ENCODE measurements at regions not wholly inside any gene's neighbourhood (a gene's known extent, or its start where the extent isn't known, plus 50 kb on each side); places are given as distances from the start of the nearest gene placed in this dataset.
A peak's percentile ranks its signal among the peaks of the same experiment; 100 is the strongest.

DNA sequence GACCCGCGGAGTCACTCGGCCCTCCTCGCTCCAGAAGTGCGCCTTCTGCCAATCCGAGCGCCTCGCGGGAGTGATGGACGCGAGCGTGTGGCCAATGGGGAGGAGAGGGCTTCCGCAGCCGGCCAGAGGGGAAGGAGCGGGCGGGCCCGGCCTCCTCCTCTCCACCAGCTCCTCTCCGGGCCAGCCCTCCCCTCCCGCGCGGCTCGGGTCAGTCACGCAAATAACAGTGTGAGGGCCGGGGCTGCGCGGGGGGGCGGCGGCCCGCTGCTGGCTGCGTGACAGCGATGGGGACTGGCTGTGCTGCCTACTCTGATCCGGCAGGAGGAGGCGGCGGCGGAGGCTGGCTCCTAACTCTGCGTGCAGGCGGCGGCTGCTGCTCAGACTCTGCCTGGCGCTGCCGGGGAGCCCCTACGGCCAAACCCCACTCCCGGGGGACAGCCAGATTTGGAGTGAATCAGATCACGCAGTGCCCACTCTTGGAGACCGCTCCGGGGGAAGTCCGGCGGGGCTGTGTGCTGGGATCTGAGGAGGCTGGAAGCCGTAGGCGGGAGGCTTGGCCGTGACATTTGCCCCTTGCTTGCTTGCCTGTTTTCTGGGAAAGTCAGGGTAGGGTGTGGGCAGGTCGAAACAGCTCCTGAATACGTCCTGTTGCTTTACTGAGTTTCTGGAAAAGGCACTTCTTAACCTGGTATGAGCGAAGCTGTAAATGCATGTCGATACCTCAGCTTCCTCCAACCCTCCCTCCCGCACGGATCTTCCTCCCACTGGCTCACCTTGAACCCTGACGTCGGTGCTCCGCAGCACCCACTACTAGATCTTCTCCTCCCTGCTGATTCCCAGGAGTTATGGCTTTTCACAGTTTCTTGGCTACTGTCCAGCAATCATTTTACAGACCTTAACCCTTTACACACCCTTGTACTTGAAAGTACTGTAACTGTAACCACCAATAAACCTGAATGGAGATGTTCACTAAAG lies 97.9 kb upstream of the SERTAD2 start:
- no peaks in the 10 kb centered on the region for H3K9me3 Mint-ChIP-seq (ENCODE audit: low read depth)
- H3K4me1 Mint-ChIP-seq (ENCODE audit: low read depth) = peaks cover 29% of the 10 kb centered on the region
- no peaks in the 10 kb centered on the region for H3K27me3 Mint-ChIP-seq
- H3K4me3 Mint-ChIP-seq = peak overlapping the region; percentile 93
- H3K27ac Mint-ChIP-seq = peak overlapping the region; percentile 95
- no peaks in the 10 kb centered on the region for H3K36me3 Mint-ChIP-seq

DNA sequence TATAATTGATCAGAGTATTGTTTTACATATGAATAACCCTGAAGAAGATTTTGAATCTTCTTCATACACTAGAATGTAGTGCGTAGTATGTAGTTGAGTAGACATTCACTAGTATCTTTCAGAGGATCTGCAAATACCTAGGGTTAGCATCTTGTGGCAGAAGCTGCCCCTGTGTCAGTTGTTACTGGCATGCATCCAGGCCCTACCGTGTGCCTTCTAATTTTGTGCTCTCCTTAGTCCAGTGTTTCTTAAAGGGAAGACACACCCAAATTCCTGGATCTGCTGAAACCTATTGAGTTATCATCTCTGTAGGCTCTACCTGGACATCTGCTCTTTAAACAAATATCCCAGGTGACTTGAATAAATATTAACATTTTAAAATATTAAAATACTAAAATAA lies 99.7 kb upstream of the SERTAD2 start:
- Mint-ChIP-seq H3K36me3 (no peaks in the 10 kb centered on the region), H3K27ac (no peak overlapping the region), H3K4me3 (no peak overlapping the region), H3K4me1 (ENCODE audit: low read depth) (peaks cover 26% of the 10 kb centered on the region), H3K9me3 (ENCODE audit: low read depth) (no peaks in the 10 kb centered on the region), H3K27me3 (no peaks in the 10 kb centered on the region)

DNA sequence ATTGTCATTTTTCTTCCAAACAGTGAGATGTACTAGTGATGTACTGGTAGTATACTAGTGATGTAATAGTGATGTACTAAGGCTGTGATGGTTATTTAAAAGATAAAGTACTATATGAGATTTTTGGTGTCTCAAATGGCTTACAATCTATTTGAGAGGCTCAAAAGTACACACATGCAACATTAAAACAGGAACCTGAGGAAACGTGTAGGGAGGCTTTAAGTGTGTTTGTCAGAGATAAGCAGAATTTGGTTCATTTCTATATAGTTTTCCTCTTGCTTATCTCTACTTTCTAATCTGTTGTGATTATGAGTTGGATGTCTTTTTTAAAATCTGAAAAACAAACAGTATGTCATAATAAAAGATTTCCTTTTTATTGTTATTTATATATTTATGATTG lies 100.9 kb upstream of the SERTAD2 start:
- Mint-ChIP-seq H3K9me3 (ENCODE audit: low read depth) (no peaks in the 10 kb centered on the region), H3K27me3 (no peaks in the 10 kb centered on the region), H3K4me3 (no peak overlapping the region), H3K4me1 (ENCODE audit: low read depth) (peaks cover 14% of the 10 kb centered on the region), H3K27ac (no peak overlapping the region), H3K36me3 (no peaks in the 10 kb centered on the region)

DNA sequence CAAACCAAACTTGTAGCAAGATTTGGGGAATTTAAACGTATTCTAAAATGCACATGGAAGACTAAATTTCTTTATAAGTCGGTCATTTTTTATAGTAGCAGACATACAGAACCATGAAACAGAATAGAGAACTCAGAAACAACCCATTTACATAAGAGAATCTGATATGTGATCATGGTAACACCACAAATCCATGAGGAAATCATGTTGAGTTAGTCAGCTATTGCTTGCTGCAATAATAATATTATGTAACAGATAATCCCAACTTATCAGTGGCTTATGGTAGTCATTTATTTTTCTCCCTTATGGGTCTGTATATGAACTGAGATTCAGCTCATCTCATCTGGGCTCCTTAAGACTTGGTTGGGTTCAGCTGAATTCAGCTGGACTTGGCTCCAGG lies 103.4 kb upstream of the SERTAD2 start:
- H3K4me3 Mint-ChIP-seq = no peak overlapping the region
- H3K9me3 Mint-ChIP-seq (ENCODE audit: low read depth) = no peaks in the 10 kb centered on the region
- no peaks in the 10 kb centered on the region for H3K36me3 Mint-ChIP-seq
- no peak overlapping the region for H3K27ac Mint-ChIP-seq
- peaks cover 7% of the 10 kb centered on the region for H3K4me1 Mint-ChIP-seq (ENCODE audit: low read depth)
- no peaks in the 10 kb centered on the region for H3K27me3 Mint-ChIP-seq

DNA sequence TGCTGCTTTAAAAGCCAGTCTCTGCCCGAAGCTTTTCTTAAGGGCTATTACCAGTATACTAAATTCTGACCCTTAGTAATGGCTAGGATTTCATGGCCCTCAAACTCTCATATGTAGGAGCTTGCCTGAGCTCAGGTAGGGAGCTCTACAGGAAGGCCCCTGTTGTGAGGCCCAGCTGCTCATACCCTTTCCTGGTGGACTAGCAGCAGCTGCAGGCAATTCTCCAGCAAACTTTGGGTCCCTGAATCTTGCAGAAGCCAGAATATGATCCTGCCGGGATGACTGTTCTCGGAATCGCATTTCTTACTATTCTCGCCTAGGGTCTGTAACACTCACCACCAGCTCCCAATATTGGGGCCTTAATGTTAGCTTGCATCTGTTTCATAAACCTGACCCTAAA lies 106.4 kb upstream of the SERTAD2 start:
- Mint-ChIP-seq H3K36me3 (no peaks in the 10 kb centered on the region), H3K9me3 (ENCODE audit: low read depth) (no peaks in the 10 kb centered on the region), H3K4me1 (ENCODE audit: low read depth) (peaks cover 11% of the 10 kb centered on the region), H3K4me3 (no peak overlapping the region), H3K27ac (no peak overlapping the region), H3K27me3 (no peaks in the 10 kb centered on the region)

DNA sequence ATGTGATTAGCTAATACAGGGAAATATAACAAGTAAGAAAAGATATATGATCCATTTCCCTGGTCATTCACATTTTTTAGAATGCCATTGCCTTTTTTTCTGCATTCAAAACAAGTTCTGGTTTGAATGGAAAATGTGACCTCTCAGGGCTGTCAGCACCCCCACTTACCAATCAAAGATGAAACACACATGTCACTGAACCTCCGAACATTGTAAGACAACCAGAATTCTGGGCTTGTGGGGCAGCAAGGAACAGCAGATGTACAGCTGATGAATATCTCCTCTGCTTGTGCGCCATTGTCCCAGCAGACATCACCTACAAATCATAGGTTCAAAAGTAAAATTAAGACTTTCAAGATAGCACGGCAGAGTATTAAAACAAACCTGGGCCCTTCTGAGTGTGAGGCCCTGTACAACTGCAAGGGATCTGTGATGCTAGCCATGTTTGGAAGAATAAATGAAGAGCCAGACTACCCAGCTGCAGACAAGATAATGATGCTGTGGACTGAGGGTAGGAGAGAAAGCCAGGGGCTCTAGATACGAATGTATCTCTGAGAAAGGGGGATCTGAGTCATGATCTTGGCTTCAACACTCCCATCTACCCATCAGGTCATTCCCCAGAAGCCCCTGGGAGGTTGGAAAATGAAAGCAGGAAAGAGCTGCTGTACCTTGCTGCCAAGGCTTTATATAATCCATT lies 108.7 kb upstream of the SERTAD2 start:
- Mint-ChIP-seq H3K27ac (peak overlapping the region; percentile 22), H3K4me1 (ENCODE audit: low read depth) (peaks cover 25% of the 10 kb centered on the region), H3K4me3 (no peak overlapping the region), H3K27me3 (no peaks in the 10 kb centered on the region), H3K36me3 (no peaks in the 10 kb centered on the region), H3K9me3 (ENCODE audit: low read depth) (no peaks in the 10 kb centered on the region)

DNA sequence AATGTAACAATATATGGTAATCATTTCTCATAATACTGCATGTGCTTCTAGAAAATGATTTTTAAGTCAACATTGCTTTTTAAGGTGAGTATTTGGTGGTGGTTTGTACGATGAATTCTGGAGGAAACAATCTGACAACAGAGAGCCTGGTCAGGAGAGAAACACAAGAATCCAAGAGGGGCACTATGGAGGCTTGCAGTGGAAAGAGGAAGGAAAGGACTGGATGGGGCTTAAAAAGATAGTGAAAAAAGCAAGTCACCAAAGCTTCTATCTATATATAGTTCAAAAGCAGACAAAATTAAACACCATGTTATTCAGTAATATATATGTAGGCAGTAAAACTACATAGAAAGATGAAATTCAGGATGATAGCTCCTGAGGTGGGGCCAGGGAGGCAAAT lies 109.4 kb upstream of the SERTAD2 start:
- Mint-ChIP-seq H3K27ac (peak overlapping the region; percentile 70), H3K36me3 (no peaks in the 10 kb centered on the region), H3K4me1 (ENCODE audit: low read depth) (peaks cover 27% of the 10 kb centered on the region), H3K27me3 (no peaks in the 10 kb centered on the region), H3K4me3 (no peak overlapping the region), H3K9me3 (ENCODE audit: low read depth) (no peaks in the 10 kb centered on the region)

DNA sequence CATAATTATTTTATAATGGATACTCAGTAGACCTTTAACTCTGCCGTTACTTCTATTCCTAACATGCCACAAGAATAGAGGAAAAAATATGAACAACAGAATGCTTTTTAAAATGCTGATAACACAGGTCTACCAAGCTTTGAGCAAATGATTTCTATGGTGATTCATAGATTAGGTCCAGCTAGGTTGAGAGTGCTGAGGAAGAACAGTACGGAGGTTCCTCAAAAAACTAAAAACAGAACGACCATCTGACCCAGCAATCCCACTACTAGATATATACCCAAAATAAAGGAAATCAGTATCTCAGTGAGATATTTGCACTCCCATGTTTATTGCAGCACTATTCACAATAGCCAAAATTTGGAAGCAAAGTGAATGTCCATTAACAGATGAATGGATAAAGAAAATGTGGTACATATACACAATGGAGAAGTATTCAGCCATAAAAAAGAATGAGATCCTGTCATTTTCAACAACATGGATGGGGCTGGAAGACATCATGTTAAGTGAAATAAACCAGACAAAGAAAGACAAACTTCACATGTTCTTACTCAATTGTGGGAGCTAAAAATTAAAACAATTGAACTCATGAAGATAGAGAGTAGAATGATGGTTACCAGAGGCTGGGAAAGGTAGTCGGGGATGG lies 111.6 kb upstream of the SERTAD2 start:
- Mint-ChIP-seq H3K9me3 (ENCODE audit: low read depth) (no peaks in the 10 kb centered on the region), H3K27me3 (no peaks in the 10 kb centered on the region), H3K4me1 (ENCODE audit: low read depth) (peaks cover 34% of the 10 kb centered on the region), H3K36me3 (no peaks in the 10 kb centered on the region), H3K4me3 (no peak overlapping the region), H3K27ac (peak overlapping the region; percentile 30)

DNA sequence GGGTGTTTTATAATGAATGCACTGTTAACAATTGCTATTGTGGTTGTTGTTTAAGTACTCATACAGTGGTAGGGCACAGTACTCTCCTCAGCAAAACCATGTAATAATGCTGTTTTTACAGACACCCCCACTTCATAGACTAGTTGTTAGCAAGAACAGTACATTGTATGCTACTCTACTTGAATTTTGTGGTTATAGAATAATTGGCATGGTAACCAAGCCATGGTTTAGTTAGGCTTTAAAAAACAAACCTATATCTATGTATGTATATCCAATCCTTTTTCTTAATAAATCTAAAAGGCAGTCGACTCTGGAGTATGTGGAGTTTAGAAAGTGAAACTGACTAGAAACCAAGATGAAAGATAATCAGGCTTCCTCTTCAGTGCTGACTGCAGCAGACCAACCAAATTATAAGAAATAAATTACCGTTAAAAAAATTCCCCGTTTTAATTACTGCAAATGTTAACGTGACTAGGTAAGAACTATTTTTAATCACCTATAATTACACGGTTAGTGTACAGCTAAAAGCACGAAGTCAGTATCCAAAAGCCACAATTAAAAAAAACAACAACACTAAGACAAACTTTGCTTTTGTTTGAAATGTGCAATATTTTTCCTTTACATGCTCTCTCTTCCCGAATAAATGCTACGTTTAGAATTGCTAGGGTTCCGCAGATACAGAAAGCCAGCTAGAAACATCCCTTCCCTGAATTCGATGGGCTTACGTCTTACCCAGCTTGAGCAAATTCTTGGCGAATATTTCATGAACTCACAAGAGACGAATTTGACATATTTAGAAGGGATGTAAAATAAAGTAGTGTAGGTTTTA lies 113.3 kb upstream of the SERTAD2 start:
- Mint-ChIP-seq H3K27ac (peak overlapping the region; percentile 98), H3K9me3 (ENCODE audit: low read depth) (no peaks in the 10 kb centered on the region), H3K27me3 (no peaks in the 10 kb centered on the region), H3K36me3 (no peaks in the 10 kb centered on the region), H3K4me3 (peak overlapping the region; percentile 95), H3K4me1 (ENCODE audit: low read depth) (peaks cover 34% of the 10 kb centered on the region)

DNA sequence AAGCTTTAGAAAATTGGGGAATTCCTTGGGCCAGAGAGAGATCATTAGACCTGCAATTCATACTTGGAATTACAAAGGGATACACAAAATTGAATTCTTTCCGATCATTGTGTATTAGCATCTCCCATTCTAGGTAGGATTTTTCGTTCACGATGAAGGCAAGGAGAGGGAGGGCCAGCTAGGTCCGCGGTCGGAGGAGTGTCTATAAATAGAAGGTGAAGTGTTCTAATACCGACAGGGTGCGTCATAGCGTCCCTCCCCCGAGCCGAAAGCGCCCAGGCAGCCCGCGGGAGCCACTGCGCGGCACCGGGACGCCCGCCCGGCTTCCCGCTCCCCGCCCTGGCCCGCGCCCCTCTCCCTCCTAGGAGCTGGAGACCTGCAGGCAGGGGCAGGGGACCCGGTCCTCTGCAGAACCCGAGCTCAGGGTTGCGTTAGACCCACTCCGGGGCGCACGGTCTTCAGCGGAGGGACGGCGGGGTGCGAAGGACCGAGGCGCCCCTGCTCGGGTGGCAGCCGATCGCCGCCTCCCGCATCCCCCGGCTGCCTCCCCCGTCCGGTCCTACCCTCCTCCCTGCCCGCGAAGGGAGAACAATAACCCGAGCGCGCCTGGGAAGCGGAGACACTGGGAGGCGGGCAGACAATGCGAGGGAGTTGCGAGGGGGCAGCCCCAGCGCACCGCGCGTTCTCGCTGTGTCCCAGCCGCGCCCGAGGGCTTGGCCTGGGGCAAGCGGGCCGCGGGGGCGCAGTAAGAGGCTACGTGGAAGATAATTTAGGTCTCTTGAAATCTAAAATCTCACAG lies 114.2 kb upstream of the SERTAD2 start:
- H3K36me3 Mint-ChIP-seq = no peaks in the 10 kb centered on the region
- H3K9me3 Mint-ChIP-seq (ENCODE audit: low read depth) = no peaks in the 10 kb centered on the region
- no peaks in the 10 kb centered on the region for H3K27me3 Mint-ChIP-seq
- H3K27ac Mint-ChIP-seq = peak overlapping the region; percentile 98
- peaks cover 26% of the 10 kb centered on the region for H3K4me1 Mint-ChIP-seq (ENCODE audit: low read depth)
- H3K4me3 Mint-ChIP-seq = peak overlapping the region; percentile 95

DNA sequence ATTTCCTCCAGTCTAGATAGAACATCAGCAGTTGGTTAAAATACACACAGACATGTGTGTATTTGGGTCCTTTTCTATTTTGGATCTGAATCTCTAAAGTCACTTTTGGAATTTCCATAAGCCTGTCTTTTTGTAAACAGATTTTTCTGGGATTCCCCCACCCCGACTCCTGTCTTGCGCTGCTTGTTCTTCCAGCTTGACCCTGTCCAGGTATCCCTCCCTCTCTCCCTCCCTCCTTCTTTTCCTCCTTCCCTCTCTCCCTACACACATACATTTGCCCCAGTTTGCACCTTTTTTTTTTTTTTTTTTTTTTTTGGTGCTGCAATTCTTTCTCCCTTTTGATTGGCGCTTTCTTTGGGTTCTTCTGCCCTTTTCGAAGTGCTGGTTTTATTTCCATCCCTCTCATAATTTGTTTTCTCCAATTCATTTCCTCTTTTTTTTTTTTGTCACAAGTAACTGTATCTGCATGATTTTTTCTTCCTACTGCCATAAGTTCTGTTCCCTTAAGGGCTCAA lies 114.8 kb upstream of the SERTAD2 start:
- Mint-ChIP-seq H3K27me3 (no peaks in the 10 kb centered on the region), H3K4me1 (ENCODE audit: low read depth) (peaks cover 23% of the 10 kb centered on the region), H3K27ac (peak overlapping the region; percentile 83), H3K36me3 (no peaks in the 10 kb centered on the region), H3K9me3 (ENCODE audit: low read depth) (no peaks in the 10 kb centered on the region), H3K4me3 (peak overlapping the region; percentile 95)

DNA sequence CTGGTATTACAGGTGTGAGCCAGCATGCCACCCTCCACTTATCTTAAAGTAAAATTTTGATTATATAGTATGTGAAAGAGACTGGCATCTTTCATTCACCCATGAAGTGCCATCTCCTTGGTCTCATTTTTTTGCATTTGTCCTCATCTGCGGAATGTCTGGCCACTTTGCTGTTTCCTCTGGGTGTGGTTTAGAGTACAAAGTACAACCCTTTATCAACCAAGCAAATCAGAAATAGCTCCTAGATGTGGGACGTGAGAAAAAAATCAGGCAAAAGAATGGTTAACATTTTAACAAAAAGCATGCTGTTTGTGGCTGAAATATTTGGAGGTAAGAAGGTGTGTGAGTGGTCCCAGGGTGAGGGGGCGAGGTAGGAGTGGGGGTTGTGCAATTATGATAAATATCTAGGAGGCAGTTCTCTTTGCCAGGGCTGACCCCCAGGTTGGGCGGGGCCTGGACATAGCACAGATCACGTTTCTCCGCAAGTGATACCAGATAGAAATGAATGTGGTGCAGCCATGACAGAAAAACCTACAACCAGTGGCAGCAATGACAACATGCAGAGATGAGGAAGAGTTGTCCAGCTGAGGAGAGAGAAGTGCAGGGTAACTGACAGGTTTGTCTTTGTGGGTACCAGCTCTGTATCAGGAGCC lies 115.8 kb upstream of the SERTAD2 start:
- Mint-ChIP-seq H3K4me1 (ENCODE audit: low read depth) (peaks cover 23% of the 10 kb centered on the region), H3K27me3 (no peaks in the 10 kb centered on the region), H3K27ac (no peak overlapping the region), H3K36me3 (no peaks in the 10 kb centered on the region), H3K4me3 (peak overlapping the region; percentile 95), H3K9me3 (ENCODE audit: low read depth) (no peaks in the 10 kb centered on the region)

DNA sequence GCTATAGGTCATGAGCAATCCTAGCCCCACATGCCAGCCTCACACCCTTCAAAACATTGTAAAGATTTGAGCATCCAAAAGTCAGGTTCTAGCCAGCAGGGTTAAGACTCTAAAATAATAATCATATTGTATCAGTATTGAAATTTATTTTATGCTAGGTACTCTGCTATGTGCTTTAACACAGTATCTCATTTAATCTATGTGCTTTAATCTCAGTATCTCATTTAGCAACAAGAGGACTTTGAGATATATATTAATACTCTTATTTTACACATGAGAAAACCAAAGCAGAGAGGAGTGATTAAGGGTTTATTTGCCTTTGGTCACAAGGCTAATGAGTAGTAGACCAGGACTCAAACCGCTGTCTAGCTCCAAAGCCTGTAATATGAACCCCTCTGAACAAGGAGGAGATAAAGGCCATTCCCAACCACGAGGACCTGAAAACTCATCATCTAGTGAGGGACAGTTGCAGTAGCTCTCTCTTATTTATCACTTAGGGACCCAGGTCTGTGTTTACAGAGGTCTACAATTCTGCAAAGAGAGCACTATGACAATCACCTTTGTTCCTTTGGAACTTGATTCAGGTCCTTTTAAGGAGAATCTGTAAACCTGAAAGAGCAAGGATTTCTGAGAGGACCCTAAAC lies 116.5 kb upstream of the SERTAD2 start:
- no peak overlapping the region for H3K4me3 Mint-ChIP-seq
- no peak overlapping the region for H3K27ac Mint-ChIP-seq
- H3K9me3 Mint-ChIP-seq (ENCODE audit: low read depth) = no peaks in the 10 kb centered on the region
- H3K36me3 Mint-ChIP-seq = no peaks in the 10 kb centered on the region
- H3K4me1 Mint-ChIP-seq (ENCODE audit: low read depth) = peaks cover 23% of the 10 kb centered on the region
- H3K27me3 Mint-ChIP-seq = no peaks in the 10 kb centered on the region

All from activated naive CD8-positive, alpha-beta T cell (primary cell).